SK-N-DZ (cell line): ENCODE measurements at regions not wholly inside any gene's neighbourhood (a gene's known extent, or its start where the extent isn't known, plus 50 kb on each side); places are given as distances from the start of the nearest gene placed in this dataset.
A peak's percentile ranks its signal among the peaks of the same experiment; 100 is the strongest.
"Not testable (repeated sequence)": the region's sequence is repeated elsewhere in the genome, so short reads cannot be mapped to it uniquely, and the experiment has no call there.

ENCODE experiments used
- DNase-seq: peaks from one replicate; pipeline ENCODE4 v3.0.0-alpha.2; 2015; ENCODE audit warnings: low spot score

GRCh38 chr14:106635569-106635968 lies 1109.2 kb downstream of the TMEM121 start:
- DNase-seq, result no peak

GRCh38 chr14:106638786-106639452 lies 1112.5 kb downstream of the TMEM121 start:
- peak; percentile 20 for DNase-seq

- DNase-seq, result no peak
Observed at GRCh38 chr14:106642090-106642489, 1115.7 kb downstream of the TMEM121 start.

GRCh38 chr14:106642971-106643370 lies 1116.6 kb downstream of the TMEM121 start:
- not testable (repeated sequence) for DNase-seq

GRCh38 chr14:106648874-106649273 lies 1122.5 kb downstream of the TMEM121 start:
- DNase-seq, result not testable (repeated sequence)

GRCh38 chr14:106651016-106651415 lies 1124.6 kb downstream of the TMEM121 start:
- DNase-seq, result no peak

- no peak for DNase-seq
Observed at GRCh38 chr14:106652494-106652893, 1126.1 kb downstream of the TMEM121 start.

GRCh38 chr14:106657460-106657859 lies 1131.1 kb downstream of the TMEM121 start:
- DNase-seq, result no peak

- DNase-seq, result not testable (repeated sequence)
Observed at GRCh38 chr14:106658066-106658860, 1131.9 kb downstream of the TMEM121 start.

- DNase-seq, result peak; percentile 3
Observed at GRCh38 chr14:106661561-106661960, 1135.2 kb downstream of the TMEM121 start.

GRCh38 chr14:106662936-106663550 lies 1136.7 kb downstream of the TMEM121 start:
- DNase-seq, result no peak

GRCh38 chr14:106663805-106664410 lies 1137.5 kb downstream of the TMEM121 start:
- not testable (repeated sequence) for DNase-seq

- DNase-seq, result no peak
Observed at GRCh38 chr14:106665814-106666213, 1139.4 kb downstream of the TMEM121 start.

GRCh38 chr14:106666341-106666740 lies 1140.0 kb downstream of the TMEM121 start:
- DNase-seq, result no peak

- no peak for DNase-seq
Observed at GRCh38 chr14:106670011-106670410, 1143.6 kb downstream of the TMEM121 start.

GRCh38 chr14:106674093-106674492 lies 1147.7 kb downstream of the TMEM121 start:
- not testable (repeated sequence) for DNase-seq

- not testable (repeated sequence) for DNase-seq
Observed at GRCh38 chr14:106674509-106675125, 1148.2 kb downstream of the TMEM121 start.

- peak; percentile 6 for DNase-seq
Observed at GRCh38 chr14:106675716-106676115, 1149.3 kb downstream of the TMEM121 start.

- DNase-seq, result no peak
Observed at GRCh38 chr14:106679776-106680175, 1153.4 kb downstream of the TMEM121 start.

GRCh38 chr14:106681161-106681560 lies 1154.8 kb downstream of the TMEM121 start:
- no peak for DNase-seq

- DNase-seq, result no peak
Observed at GRCh38 chr14:106681568-106681967, 1155.2 kb downstream of the TMEM121 start.

GRCh38 chr14:106683631-106684030 lies 1157.2 kb downstream of the TMEM121 start:
- DNase-seq, result no peak
